IPS-15b (cell line): ENCODE measurements at regions not wholly inside any gene's neighbourhood (a gene's known extent, or its start where the extent isn't known, plus 50 kb on each side); places are given as distances from the start of the nearest gene placed in this dataset.

Experiments
- H3K27me3 ChIP-seq: one replicate; pipeline ENCODE4 v1.6.1; 2013; ENCODE audit warnings: low read length; ENCODE audit not compliant: control insufficient read depth, insufficient read depth
- H3K36me3 ChIP-seq: one replicate; pipeline ENCODE4 v1.6.1; 2013; ENCODE audit warnings: low read length; ENCODE audit not compliant: control insufficient read depth, insufficient read depth
- H3K4me1 ChIP-seq: one replicate; pipeline ENCODE4 v1.6.1; 2013; ENCODE audit warnings: mild to moderate bottlenecking, low read length; ENCODE audit not compliant: control insufficient read depth, insufficient read depth
- H3K4me3 ChIP-seq: one replicate; pipeline ENCODE4 v1.5.1; 2013; ENCODE audit warnings: low read depth, low read length
- H3K9ac ChIP-seq: one replicate; pipeline ENCODE4 v1.6.1; 2013; ENCODE audit warnings: low read depth, mild to moderate bottlenecking, low read length
- H3K9me3 ChIP-seq: one replicate; pipeline ENCODE4 v1.6.1; 2013; ENCODE audit warnings: mild to moderate bottlenecking, low read length; ENCODE audit not compliant: control insufficient read depth, insufficient read depth

- Histone ChIP-seq H3K27me3 (no peaks in the 10 kb centered on the region), H3K36me3 (no peaks in the 10 kb centered on the region), H3K9ac (no peak overlapping the region), H3K4me3 (no peak overlapping the region), H3K4me1 (no peaks in the 10 kb centered on the region), H3K9me3 (no peaks in the 10 kb centered on the region)
Measured at GRCh38 chr2:5332925-5333324, 359.3 kb upstream of the SOX11 start.

DNA sequence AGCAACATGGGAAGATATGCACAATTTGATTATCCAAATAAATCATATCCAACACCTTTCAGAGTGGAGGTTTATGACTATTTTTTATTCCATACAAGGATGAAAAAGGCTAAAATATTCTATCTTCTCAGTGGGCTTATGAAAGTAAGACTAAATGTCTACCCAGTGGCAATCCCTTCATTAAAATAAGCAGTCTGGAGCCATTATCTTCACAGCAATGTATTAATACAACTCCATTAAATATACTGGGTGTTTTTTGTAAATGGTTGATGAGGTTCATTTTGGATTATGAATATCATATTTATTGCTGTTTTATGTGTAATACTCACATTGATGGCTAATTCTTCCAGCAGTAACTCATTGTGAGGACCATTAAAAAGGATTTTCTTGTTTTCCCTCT lies 352.7 kb upstream of the SOX11 start:
- H3K9me3 ChIP-seq, result no peaks in the 10 kb centered on the region
- no peak overlapping the region for H3K9ac ChIP-seq
- no peaks in the 10 kb centered on the region for H3K36me3 ChIP-seq
- no peak overlapping the region for H3K4me3 ChIP-seq
- no peaks in the 10 kb centered on the region for H3K4me1 ChIP-seq
- H3K27me3 ChIP-seq, result no peaks in the 10 kb centered on the region

DNA sequence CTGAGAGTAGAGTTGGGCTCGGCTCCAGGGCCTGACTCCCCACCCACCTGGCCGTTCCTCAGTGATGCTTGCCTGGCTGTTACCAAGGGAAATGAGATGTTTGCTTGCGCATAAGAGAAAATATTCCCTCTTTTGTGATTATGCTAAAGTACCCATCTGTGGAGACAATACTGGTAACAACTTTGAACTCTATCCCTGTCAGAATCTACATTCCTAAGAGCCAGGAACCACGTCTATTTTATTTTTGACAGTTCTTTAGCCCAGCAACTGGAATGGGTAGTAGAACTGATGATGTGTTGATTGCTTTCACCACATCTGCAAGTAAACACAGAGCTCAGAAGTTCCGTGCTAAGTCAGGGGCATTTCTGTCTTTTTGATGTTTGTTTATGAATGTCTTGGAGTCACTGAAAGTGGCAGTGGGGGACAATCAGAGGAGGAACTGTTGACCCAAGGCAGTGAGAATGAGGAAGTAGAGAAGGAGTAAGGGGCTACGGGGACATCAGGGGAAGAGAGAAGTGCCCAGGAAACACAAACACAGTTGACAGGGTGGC lies 348.3 kb upstream of the SOX11 start:
- no peaks in the 10 kb centered on the region for H3K4me1 ChIP-seq
- H3K4me3 ChIP-seq, result no peak overlapping the region
- H3K9me3 ChIP-seq, result no peaks in the 10 kb centered on the region

GRCh38 chr2:5352286-5352685 lies 339.9 kb upstream of the SOX11 start:
- Histone ChIP-seq H3K9ac (no peak overlapping the region), H3K27me3 (no peaks in the 10 kb centered on the region), H3K4me3 (no peak overlapping the region), H3K4me1 (no peaks in the 10 kb centered on the region), H3K36me3 (no peaks in the 10 kb centered on the region), H3K9me3 (no peaks in the 10 kb centered on the region)

More for the DNA sequence above, 348.3 kb upstream of the SOX11 start:
- no peaks in the 10 kb centered on the region for H3K27me3 ChIP-seq
- H3K36me3 ChIP-seq, result no peaks in the 10 kb centered on the region
- H3K9ac ChIP-seq, result no peak overlapping the region

DNA sequence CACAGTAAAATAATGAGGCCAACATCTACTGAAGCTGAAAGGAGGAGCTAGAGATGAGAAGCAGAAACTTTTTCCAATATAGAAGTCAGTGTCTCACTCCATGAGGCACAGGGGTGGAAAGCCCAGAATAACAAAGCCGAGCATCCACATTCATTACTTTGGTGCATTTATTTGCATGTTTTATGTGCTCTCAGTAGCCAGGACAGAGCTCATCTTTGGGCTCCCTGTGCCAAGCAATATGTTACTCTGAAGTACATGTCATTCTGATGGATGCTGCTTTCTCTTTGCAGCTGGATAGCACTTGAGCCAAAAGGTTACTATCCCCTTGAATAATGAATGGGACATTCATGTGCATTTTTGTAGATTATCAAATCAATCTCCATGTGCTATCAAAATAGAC lies 338.6 kb upstream of the SOX11 start:
- H3K4me3 ChIP-seq, result no peak overlapping the region
- H3K27me3 ChIP-seq, result no peaks in the 10 kb centered on the region
- H3K4me1 ChIP-seq, result no peaks in the 10 kb centered on the region
- no peaks in the 10 kb centered on the region for H3K9me3 ChIP-seq
- H3K9ac ChIP-seq, result no peak overlapping the region
- no peaks in the 10 kb centered on the region for H3K36me3 ChIP-seq

GRCh38 chr2:5359397-5359796 lies 332.8 kb upstream of the SOX11 start:
- H3K4me3 ChIP-seq, result no peak overlapping the region
- H3K27me3 ChIP-seq, result no peaks in the 10 kb centered on the region
- no peak overlapping the region for H3K9ac ChIP-seq
- H3K4me1 ChIP-seq, result no peaks in the 10 kb centered on the region
- H3K36me3 ChIP-seq, result no peaks in the 10 kb centered on the region
- no peaks in the 10 kb centered on the region for H3K9me3 ChIP-seq

- no peak overlapping the region for H3K4me3 ChIP-seq
- no peak overlapping the region for H3K9ac ChIP-seq
- H3K27me3 ChIP-seq, result no peaks in the 10 kb centered on the region
- no peaks in the 10 kb centered on the region for H3K4me1 ChIP-seq
- H3K36me3 ChIP-seq, result no peaks in the 10 kb centered on the region
- no peaks in the 10 kb centered on the region for H3K9me3 ChIP-seq
Measured at GRCh38 chr2:5360081-5360480, 332.1 kb upstream of the SOX11 start.

DNA sequence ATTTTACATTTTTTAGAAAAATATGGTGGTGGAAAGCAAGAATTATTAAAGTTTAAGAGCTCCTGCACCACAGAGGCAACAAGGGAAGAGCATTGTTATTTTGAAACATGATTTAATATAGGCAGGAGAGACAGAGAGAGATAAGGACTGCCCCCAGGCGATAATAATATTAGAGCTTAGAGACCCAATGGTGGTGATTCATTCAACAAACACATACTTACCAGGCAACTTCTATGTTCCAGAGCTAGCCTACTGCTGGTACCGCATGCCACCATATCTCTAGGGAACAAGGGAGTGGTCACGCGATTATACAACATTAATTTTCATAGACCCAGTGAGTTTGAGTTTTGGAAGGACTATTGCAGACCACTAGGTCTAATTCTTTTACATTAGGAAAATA lies 327.8 kb upstream of the SOX11 start:
- Histone ChIP-seq H3K27me3 (no peaks in the 10 kb centered on the region), H3K36me3 (no peaks in the 10 kb centered on the region), H3K9me3 (no peaks in the 10 kb centered on the region), H3K4me3 (no peak overlapping the region), H3K4me1 (no peaks in the 10 kb centered on the region), H3K9ac (no peak overlapping the region)

DNA sequence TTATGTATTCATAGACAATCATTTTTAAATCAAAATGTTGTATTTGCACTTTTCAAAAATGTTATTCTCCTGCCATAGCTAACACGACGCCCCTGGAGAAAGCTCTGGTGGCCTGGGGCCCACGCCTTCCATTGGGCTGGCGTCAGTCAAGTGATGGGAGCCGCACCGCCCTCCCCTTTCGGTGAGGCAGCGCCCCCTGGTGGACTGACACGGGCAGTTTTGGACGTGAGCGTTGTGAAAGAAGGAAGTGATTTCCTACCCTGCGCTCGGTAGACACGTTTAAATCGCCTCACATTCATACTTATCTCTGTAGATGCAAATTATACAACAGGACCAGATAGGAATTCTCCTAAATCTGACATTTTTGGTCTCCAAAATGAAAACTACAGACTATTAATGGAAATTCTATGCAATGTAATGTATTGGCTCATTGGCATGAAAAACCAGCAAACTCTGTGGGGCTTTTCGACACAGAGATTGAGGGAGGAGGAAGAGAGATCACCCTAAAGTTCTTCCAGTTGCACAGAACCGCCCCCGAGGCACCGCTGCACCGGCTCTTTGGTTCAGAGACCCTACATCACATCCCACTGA lies 326.2 kb upstream of the SOX11 start:
- H3K9me3 ChIP-seq, result no peaks in the 10 kb centered on the region
- H3K36me3 ChIP-seq, result no peaks in the 10 kb centered on the region
- no peaks in the 10 kb centered on the region for H3K4me1 ChIP-seq
- H3K4me3 ChIP-seq, result no peak overlapping the region
- H3K9ac ChIP-seq, result no peak overlapping the region
- H3K27me3 ChIP-seq, result no peaks in the 10 kb centered on the region

GRCh38 chr2:5367321-5367720 lies 324.9 kb upstream of the SOX11 start:
- H3K4me3 ChIP-seq, result no peak overlapping the region
- no peaks in the 10 kb centered on the region for H3K9me3 ChIP-seq
- no peaks in the 10 kb centered on the region for H3K36me3 ChIP-seq
- no peak overlapping the region for H3K9ac ChIP-seq
- no peaks in the 10 kb centered on the region for H3K27me3 ChIP-seq
- peaks cover 6% of the 10 kb centered on the region for H3K4me1 ChIP-seq

- Histone ChIP-seq H3K4me3 (no peak overlapping the region), H3K27me3 (no peaks in the 10 kb centered on the region), H3K4me1 (peaks cover 14% of the 10 kb centered on the region), H3K9ac (no peak overlapping the region), H3K36me3 (no peaks in the 10 kb centered on the region), H3K9me3 (no peaks in the 10 kb centered on the region)
Measured at GRCh38 chr2:5368263-5368662, 323.9 kb upstream of the SOX11 start.

GRCh38 chr2:5369510-5369909 lies 322.7 kb upstream of the SOX11 start:
- no peaks in the 10 kb centered on the region for H3K36me3 ChIP-seq
- H3K4me3 ChIP-seq, result no peak overlapping the region
- H3K27me3 ChIP-seq, result no peaks in the 10 kb centered on the region

More at GRCh38 chr2:5369510-5369909, 322.7 kb upstream of the SOX11 start:
- Histone ChIP-seq H3K4me1 (peaks cover 24% of the 10 kb centered on the region), H3K9me3 (no peaks in the 10 kb centered on the region), H3K9ac (no peak overlapping the region)
